ENCODE measurements at regions not wholly inside any gene's neighbourhood (a gene's known extent, or its start where the extent isn't known, plus 50 kb on each side); places are given as distances from the start of the nearest gene placed in this dataset.

DNA sequence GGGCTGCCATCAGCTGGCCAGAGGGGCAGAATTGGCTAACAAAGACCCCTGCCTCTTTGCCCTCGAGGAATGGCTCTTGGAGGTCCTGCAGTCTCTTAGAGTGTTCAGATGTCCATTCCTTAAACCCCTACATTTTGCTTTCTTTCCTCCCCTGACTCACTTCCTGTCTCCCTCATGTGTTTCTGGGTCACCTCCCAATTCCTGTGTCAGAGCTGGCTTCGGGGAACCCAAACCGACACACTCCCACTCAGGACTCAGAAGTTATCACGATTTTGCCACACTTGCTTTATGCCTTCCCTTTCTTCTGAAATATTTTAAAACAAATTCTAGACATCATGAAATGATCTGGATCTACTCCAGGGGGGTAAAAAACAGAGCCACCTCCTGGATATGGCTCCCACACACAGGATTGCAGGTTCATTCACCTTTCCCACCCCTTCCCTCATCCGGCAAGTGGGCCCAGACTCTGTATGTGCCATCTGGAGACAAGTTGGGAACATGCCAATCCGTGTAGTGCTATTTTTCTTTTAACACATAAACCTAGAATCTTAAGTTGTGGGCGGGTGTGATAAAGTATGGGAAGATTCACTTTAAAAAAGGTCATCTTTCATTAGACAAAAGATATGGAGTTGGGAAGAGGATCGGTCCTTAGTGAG, 145.7 kb downstream of the NXNL2 start:
- peak; percentile 90 for DNase-seq (ENCODE audit: extremely low spot score)
- TF ChIP-seq POLR2A (IDR thresholded peaks at IDR 0.05; ENCODE audit: low read depth) (no peak), EP300 (IDR thresholded peaks at IDR 0.05) (no peak), POLR2AphosphoS5 (IDR thresholded peaks at IDR 0.05) (no peak)
- TF ChIP-seq, protein P1, sequence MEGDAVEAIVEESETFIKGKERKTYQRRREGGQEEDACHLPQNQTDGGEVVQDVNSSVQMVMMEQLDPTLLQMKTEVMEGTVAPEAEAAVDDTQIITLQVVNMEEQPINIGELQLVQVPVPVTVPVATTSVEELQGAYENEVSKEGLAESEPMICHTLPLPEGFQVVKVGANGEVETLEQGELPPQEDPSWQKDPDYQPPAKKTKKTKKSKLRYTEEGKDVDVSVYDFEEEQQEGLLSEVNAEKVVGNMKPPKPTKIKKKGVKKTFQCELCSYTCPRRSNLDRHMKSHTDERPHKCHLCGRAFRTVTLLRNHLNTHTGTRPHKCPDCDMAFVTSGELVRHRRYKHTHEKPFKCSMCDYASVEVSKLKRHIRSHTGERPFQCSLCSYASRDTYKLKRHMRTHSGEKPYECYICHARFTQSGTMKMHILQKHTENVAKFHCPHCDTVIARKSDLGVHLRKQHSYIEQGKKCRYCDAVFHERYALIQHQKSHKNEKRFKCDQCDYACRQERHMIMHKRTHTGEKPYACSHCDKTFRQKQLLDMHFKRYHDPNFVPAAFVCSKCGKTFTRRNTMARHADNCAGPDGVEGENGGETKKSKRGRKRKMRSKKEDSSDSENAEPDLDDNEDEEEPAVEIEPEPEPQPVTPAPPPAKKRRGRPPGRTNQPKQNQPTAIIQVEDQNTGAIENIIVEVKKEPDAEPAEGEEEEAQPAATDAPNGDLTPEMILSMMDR (IDR thresholded peaks at IDR 0.05) = no peak
- no peaks in the 10 kb centered on the region for H3K27me3 ChIP-seq
- WGBS = 78% methylated on average over 8 of the region's 8 CpGs
- peaks cover 0 to 3% (median 0%) of the 10 kb centered on the region in 4 donors for H3K4me1 ChIP-seq
- intact Hi-C loops (cut with DNase I) = no loop called here
- H3K4me3 ChIP-seq = no peak overlapping the region
- no peak overlapping the region for H3K27ac ChIP-seq (replicated peaks in 1 of 4)
- H3K9me3 ChIP-seq = no peaks in the 10 kb centered on the region
- H3K36me3 ChIP-seq = no peaks in the 10 kb centered on the region

GRCh38 chr9:88681434-88681833, 146.5 kb downstream of the NXNL2 start:
- H3K4me1 ChIP-seq = peaks cover 0 to 3% (median 0%) of the 10 kb centered on the region in 4 donors
- H3K9me3 ChIP-seq = no peaks in the 10 kb centered on the region
- WGBS = 92% methylated on average over 8 of the region's 8 CpGs
- DNase-seq (ENCODE audit: extremely low spot score) = peak; percentile 89
- H3K4me3 ChIP-seq = no peak overlapping the region
- intact Hi-C loops (cut with DNase I) = no loop called here
- no peaks in the 10 kb centered on the region for H3K27me3 ChIP-seq
- TF ChIP-seq POLR2AphosphoS5 (IDR thresholded peaks at IDR 0.05) = no peak
- no peak for TF ChIP-seq POLR2A (IDR thresholded peaks at IDR 0.05; ENCODE audit: low read depth)
- no peak for TF ChIP-seq EP300 (IDR thresholded peaks at IDR 0.05)
- TF ChIP-seq, protein P1 (IDR thresholded peaks at IDR 0.05) = no peak
- H3K36me3 ChIP-seq = no peaks in the 10 kb centered on the region
- H3K27ac ChIP-seq (replicated peaks in 1 of 4) = no peak overlapping the region

- Histone ChIP-seq H3K36me3 (no peaks in the 10 kb centered on the region), H3K27me3 (no peaks in the 10 kb centered on the region), H3K4me1 (peaks cover 0 to 3% (median 0%) of the 10 kb centered on the region in 4 donors), H3K9me3 (no peaks in the 10 kb centered on the region), H3K27ac (replicated peaks in 1 of 4) (no peak overlapping the region), H3K4me3 (no peak overlapping the region)
- intact Hi-C loops (cut with DNase I) = no loop called here
- peak; percentile 68 for DNase-seq (ENCODE audit: extremely low spot score)
- whole genome bisulfite sequencing = 63% methylated on average over 12 of the region's 12 CpGs
- TF ChIP-seq EP300 (IDR thresholded peaks at IDR 0.05) (peak; percentile 20), POLR2AphosphoS5 (IDR thresholded peaks at IDR 0.05) (no peak), POLR2A (IDR thresholded peaks at IDR 0.05; ENCODE audit: low read depth) (no peak)
- TF ChIP-seq, protein P1 (IDR thresholded peaks at IDR 0.05) = no peak
These were observed 147.5 kb downstream of the NXNL2 start for GRCh38 chr9:88682431-88682831.

DNA sequence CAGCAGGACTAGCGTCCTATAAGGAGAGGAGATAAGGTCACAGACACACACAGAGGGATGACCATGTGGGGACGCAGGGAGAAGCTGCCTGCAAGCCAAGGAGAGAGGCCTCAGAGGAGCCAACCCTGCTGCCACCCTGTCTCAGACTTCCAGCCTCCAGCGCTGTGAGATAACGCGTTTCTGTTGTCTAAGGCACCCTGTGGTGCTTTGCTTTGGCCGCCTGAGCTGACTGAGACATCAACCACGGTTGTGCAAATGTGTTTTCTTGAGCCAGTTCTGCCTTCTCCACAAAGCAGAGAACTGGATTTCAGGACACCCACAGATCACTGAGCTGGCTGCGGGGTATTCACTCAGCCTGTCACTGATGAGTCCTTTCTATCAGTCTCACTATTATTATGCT, 149.1 kb downstream of the NXNL2 start:
- 92% methylated on average over 8 of the region's 8 CpGs for WGBS
- TF ChIP-seq EP300 (IDR thresholded peaks at IDR 0.05) = no peak
- H3K36me3 ChIP-seq = no peaks in the 10 kb centered on the region
- peaks cover 0 to 3% (median 0%) of the 10 kb centered on the region in 4 donors for H3K4me1 ChIP-seq
- peak; percentile 83 for DNase-seq (ENCODE audit: extremely low spot score)
- H3K27ac ChIP-seq (replicated peaks in 1 of 4) = no peak overlapping the region
- H3K4me3 ChIP-seq = no peak overlapping the region
- intact Hi-C loops (cut with DNase I) = no loop called here
- H3K9me3 ChIP-seq = no peaks in the 10 kb centered on the region
- no peaks in the 10 kb centered on the region for H3K27me3 ChIP-seq

DNA sequence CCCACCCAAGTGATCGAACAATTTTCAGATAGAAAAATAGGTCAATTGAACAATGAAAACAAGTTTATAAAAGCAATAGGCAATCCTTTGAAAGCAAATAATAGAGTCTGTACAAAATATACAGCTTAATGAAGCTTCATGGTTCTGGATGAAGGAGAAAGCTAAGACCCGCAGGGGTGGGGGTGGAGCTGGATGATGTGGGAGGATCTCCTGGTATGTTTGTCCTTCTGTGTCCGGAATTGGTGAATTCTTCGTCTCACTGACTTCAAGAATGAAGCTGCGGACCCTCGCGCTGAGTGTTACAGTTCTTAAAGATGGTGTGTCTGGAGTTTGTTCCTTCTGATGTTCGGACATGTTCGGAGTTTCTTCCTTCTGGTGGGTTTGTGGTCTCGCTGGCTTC, 149.9 kb downstream of the NXNL2 start:
- intact Hi-C loops (cut with DNase I) = no loop called here
- WGBS = 96% methylated on average over 10 of the region's 10 CpGs
- Histone ChIP-seq H3K4me3 (no peak overlapping the region), H3K36me3 (no peaks in the 10 kb centered on the region), H3K27me3 (no peaks in the 10 kb centered on the region), H3K4me1 (peaks cover 0 to 3% (median 0%) of the 10 kb centered on the region in 4 donors), H3K9me3 (no peaks in the 10 kb centered on the region), H3K27ac (replicated peaks in 1 of 4) (no peak overlapping the region)
- TF ChIP-seq EP300 (IDR thresholded peaks at IDR 0.05) (no peak), POLR2A (IDR thresholded peaks at IDR 0.05; ENCODE audit: low read depth) (no peak), POLR2AphosphoS5 (IDR thresholded peaks at IDR 0.05) (no peak)
- TF ChIP-seq, protein P1 (IDR thresholded peaks at IDR 0.05) = no peak
- DNase-seq (ENCODE audit: extremely low spot score) = peak; percentile 26
